Upper lobe of right lung (tissue), 1 donor: ENCODE measurements at regions not wholly inside any gene's neighbourhood (a gene's known extent, or its start where the extent isn't known, plus 50 kb on each side); places are given as distances from the start of the nearest gene placed in this dataset.

Source experiments
- ATAC-seq: fragments of 200-7000 bp; cut with Tn5 transposase; one replicate; pipeline ENCODE4 v1.9.1; 2020; ENCODE audit warnings: mild to moderate bottlenecking, moderate library complexity
- DNase-seq: peaks from one replicate; pipeline ENCODE4 v3.0.0-alpha.2; 2020
- H3K27ac ChIP-seq: fragments of 200-600 bp; one replicate; pipeline ENCODE4 v1.8.0; 2022
- H3K27me3 ChIP-seq: fragments of 200-600 bp; one replicate; pipeline ENCODE4 v1.8.0; 2022; ENCODE audit warnings: mild to moderate bottlenecking
- H3K36me3 ChIP-seq: fragments of 200-600 bp; one replicate; pipeline ENCODE4 v1.8.0; 2022
- H3K4me1 ChIP-seq: fragments of 200-600 bp; one replicate; pipeline ENCODE4 v1.8.0; 2022
- H3K4me3 ChIP-seq: fragments of 200-600 bp; one replicate; pipeline ENCODE4 v1.8.0; 2022; ENCODE audit warnings: mild to moderate bottlenecking
- H3K9me3 ChIP-seq: fragments of 200-600 bp; one replicate; pipeline ENCODE4 v1.8.0; 2022
- intact Hi-C: fragments of 100-400 bp; cut with DNase I; formaldehyde crosslinking; loops from one replicate; pipeline ENCODE4 v1.11.0; 2022
- TF ChIP-seq, protein P1 (sequence below): fragments of 200-600 bp; IDR thresholded peaks from one replicate; pipeline ENCODE4 v1.8.0; 2022; ENCODE audit warnings: antibody characterized with exemption
- donor health status: DM: no; HTN: yes; CAD: no; lungs with severe emphysema.

GRCh38 chr2:41543726-41544125 lies 504.1 kb upstream of the PKDCC start:
- intact Hi-C loops: no loop called here

DNA sequence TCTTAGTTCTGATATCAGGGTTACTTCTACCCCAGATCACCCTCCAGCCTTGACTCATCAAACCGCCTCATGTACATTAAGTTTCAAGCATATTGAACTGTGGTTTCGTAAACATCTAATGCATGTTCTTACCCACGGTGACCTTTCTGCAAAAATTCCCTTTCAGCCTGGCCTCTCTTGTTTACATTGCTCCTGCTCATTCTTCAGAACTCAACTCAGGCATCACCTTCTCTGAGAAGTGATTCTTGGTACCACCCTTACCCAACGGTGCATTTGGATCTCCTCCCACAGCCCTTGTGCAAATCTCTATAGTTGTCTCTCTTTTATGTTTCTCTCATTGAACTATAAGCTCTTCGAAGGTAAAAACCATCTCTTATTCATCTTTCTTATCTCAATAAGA lies 503.1 kb upstream of the PKDCC start:
- Histone ChIP-seq H3K27ac (no peak overlapping the region), H3K36me3 (no peaks in the 10 kb centered on the region), H3K4me1 (no peaks in the 10 kb centered on the region), H3K4me3 (no peak overlapping the region), H3K9me3 (no peaks in the 10 kb centered on the region), H3K27me3 (no peaks in the 10 kb centered on the region)
- TF ChIP-seq, protein P1, sequence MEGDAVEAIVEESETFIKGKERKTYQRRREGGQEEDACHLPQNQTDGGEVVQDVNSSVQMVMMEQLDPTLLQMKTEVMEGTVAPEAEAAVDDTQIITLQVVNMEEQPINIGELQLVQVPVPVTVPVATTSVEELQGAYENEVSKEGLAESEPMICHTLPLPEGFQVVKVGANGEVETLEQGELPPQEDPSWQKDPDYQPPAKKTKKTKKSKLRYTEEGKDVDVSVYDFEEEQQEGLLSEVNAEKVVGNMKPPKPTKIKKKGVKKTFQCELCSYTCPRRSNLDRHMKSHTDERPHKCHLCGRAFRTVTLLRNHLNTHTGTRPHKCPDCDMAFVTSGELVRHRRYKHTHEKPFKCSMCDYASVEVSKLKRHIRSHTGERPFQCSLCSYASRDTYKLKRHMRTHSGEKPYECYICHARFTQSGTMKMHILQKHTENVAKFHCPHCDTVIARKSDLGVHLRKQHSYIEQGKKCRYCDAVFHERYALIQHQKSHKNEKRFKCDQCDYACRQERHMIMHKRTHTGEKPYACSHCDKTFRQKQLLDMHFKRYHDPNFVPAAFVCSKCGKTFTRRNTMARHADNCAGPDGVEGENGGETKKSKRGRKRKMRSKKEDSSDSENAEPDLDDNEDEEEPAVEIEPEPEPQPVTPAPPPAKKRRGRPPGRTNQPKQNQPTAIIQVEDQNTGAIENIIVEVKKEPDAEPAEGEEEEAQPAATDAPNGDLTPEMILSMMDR: no peak
- no peak for DNase-seq
- no peak for ATAC-seq
- intact Hi-C loops: no loop called here

More at GRCh38 chr2:41543726-41544125, 504.1 kb upstream of the PKDCC start:
- Histone ChIP-seq H3K4me3 (no peak overlapping the region), H3K27me3 (no peaks in the 10 kb centered on the region), H3K4me1 (no peaks in the 10 kb centered on the region), H3K36me3 (no peaks in the 10 kb centered on the region), H3K27ac (no peak overlapping the region), H3K9me3 (no peaks in the 10 kb centered on the region)
- TF ChIP-seq, protein P1: no peak
- no peak for DNase-seq
- no peak for ATAC-seq

DNA sequence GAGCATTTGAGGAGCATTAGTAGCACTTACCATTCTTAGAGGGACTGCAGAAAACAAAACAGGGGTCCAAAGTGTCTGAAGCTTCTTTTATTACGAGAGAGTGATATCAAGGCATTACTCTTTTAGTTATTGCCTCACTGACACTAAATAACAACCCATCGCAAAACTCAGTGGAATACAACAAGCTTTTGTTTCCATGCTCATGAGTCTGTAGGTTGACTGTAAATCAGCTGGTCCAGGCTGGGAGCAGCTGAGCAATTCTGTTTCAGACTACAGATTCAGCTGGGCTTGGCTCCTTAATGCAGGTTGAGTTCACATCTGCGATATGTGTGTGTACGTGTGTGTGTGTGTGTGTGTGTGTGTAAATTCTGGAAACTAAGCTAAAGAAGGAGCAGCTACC lies 501.8 kb upstream of the PKDCC start:
- Histone ChIP-seq H3K27me3 (no peaks in the 10 kb centered on the region), H3K4me3 (no peak overlapping the region), H3K36me3 (no peaks in the 10 kb centered on the region), H3K9me3 (no peaks in the 10 kb centered on the region), H3K4me1 (no peaks in the 10 kb centered on the region), H3K27ac (no peak overlapping the region)
- no peak for ATAC-seq
- no peak for DNase-seq
- TF ChIP-seq, protein P1: no peak
- intact Hi-C loops: no loop called here

GRCh38 chr2:41568648-41569047 lies 479.2 kb upstream of the PKDCC start:
- H3K27me3 ChIP-seq: no peaks in the 10 kb centered on the region
- H3K36me3 ChIP-seq: no peaks in the 10 kb centered on the region
- no peaks in the 10 kb centered on the region for H3K9me3 ChIP-seq
- H3K4me1 ChIP-seq: no peaks in the 10 kb centered on the region
- H3K4me3 ChIP-seq: no peak overlapping the region
- TF ChIP-seq, protein P1: no peak
- intact Hi-C loops: no loop called here
- ATAC-seq (no peak), DNase-seq (no peak)
- no peak overlapping the region for H3K27ac ChIP-seq

DNA sequence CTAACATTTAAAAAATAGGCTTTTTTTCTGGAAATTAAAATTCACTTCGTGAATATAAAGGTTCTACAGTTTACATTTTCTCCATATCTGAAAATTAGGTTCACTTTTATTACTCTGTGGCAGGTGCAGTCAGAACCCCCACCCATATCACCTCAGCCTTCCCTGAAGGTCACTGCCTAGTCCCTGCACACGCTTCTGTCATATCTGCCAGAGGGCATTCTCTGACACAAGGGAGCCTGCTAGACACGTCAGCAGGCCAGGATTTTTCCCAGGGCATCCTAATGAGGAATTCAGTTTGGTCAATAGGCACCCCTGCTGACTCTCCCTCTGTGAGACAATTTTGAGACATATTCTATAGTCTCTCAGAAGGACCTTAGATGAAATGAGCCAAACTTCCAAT lies 475.7 kb upstream of the PKDCC start:
- H3K27me3 ChIP-seq: no peaks in the 10 kb centered on the region
- ATAC-seq (no peak), DNase-seq (no peak)
- TF ChIP-seq, protein P1: no peak
- H3K4me1 ChIP-seq: no peaks in the 10 kb centered on the region
- H3K9me3 ChIP-seq: no peaks in the 10 kb centered on the region
- H3K4me3 ChIP-seq: no peak overlapping the region
- H3K36me3 ChIP-seq: no peaks in the 10 kb centered on the region
- intact Hi-C loops: no loop called here
- no peak overlapping the region for H3K27ac ChIP-seq

DNA sequence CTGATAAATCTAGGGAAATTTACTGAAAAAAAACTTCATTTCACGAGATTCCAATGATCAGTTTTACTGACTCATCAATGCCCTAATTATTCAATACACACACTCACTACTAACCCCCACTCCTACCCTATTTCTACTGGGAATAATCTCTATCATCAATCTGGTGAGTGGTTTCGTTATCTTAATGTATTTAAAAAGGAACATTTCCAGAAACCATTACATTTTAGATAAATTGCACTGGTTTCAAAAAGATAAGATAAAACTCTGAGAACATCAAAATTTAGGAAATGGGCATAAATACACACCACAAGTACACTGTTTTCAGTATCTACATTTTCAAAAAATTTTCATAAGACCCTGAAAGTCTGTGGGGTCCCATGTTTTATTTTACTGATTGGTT lies 471.4 kb upstream of the PKDCC start:
- H3K36me3 ChIP-seq: no peaks in the 10 kb centered on the region
- H3K27me3 ChIP-seq: no peaks in the 10 kb centered on the region
- H3K9me3 ChIP-seq: no peaks in the 10 kb centered on the region
- H3K4me3 ChIP-seq: no peak overlapping the region
- intact Hi-C loops: no loop called here
- DNase-seq (no peak), ATAC-seq (no peak)
- TF ChIP-seq, protein P1: no peak
- H3K27ac ChIP-seq: no peak overlapping the region
- H3K4me1 ChIP-seq: no peaks in the 10 kb centered on the region
